ENCODE measurements at regions not wholly inside any gene's neighbourhood (a gene's known extent, or its start where the extent isn't known, plus 50 kb on each side); places are given as distances from the start of the nearest gene placed in this dataset.

DNA sequence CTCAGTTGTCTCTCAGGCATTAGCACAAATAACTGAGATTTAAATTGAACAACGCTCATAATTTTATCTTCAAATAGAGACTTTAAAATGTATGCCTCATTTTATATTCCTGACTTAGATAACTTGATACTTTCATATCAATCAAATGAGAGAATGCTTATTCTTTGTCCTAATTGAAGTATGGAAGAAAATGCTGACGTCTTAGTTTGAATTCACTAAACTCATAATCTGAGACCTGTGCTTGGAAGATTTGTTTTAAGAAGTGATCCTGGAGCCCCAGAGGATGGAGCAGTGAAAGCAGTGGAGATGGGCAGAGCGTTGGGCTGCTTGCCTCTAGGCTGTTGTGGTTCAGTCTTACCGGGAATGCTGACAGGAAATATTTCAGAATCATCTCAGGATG is 76.1 kb downstream of the ZNF518B start:
- Mint-ChIP-seq H3K4me1 (no peaks in the 10 kb centered on the region), H3K36me3 (no peaks in the 10 kb centered on the region), H3K9me3 (peaks cover 43% of the 10 kb centered on the region), H3K27ac (no peak overlapping the region), H3K4me3 (no peak overlapping the region), H3K27me3 (ENCODE audit: low read depth) (no peaks in the 10 kb centered on the region)
- no peak for TF ChIP-seq EMX1 (CRISPR knock-in tag; IDR thresholded peaks at IDR 0.05)
- TF ChIP-seq, protein P1, sequence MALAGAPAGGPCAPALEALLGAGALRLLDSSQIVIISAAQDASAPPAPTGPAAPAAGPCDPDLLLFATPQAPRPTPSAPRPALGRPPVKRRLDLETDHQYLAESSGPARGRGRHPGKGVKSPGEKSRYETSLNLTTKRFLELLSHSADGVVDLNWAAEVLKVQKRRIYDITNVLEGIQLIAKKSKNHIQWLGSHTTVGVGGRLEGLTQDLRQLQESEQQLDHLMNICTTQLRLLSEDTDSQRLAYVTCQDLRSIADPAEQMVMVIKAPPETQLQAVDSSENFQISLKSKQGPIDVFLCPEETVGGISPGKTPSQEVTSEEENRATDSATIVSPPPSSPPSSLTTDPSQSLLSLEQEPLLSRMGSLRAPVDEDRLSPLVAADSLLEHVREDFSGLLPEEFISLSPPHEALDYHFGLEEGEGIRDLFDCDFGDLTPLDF (CRISPR knock-in tag; IDR thresholded peaks at IDR 0.05): no peak
- TF ChIP-seq MYBL2 (CRISPR knock-in tag; IDR thresholded peaks at IDR 0.05): no peak
- no peak for TF ChIP-seq FOXK1 (CRISPR knock-in tag; IDR thresholded peaks at IDR 0.05)
- TF ChIP-seq, protein P2, sequence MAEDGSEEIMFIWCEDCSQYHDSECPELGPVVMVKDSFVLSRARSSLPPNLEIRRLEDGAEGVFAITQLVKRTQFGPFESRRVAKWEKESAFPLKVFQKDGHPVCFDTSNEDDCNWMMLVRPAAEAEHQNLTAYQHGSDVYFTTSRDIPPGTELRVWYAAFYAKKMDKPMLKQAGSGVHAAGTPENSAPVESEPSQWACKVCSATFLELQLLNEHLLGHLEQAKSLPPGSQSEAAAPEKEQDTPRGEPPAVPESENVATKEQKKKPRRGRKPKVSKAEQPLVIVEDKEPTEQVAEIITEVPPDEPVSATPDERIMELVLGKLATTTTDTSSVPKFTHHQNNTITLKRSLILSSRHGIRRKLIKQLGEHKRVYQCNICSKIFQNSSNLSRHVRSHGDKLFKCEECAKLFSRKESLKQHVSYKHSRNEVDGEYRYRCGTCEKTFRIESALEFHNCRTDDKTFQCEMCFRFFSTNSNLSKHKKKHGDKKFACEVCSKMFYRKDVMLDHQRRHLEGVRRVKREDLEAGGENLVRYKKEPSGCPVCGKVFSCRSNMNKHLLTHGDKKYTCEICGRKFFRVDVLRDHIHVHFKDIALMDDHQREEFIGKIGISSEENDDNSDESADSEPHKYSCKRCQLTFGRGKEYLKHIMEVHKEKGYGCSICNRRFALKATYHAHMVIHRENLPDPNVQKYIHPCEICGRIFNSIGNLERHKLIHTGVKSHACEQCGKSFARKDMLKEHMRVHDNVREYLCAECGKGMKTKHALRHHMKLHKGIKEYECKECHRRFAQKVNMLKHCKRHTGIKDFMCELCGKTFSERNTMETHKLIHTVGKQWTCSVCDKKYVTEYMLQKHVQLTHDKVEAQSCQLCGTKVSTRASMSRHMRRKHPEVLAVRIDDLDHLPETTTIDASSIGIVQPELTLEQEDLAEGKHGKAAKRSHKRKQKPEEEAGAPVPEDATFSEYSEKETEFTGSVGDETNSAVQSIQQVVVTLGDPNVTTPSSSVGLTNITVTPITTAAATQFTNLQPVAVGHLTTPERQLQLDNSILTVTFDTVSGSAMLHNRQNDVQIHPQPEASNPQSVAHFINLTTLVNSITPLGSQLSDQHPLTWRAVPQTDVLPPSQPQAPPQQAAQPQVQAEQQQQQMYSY (CRISPR knock-in tag; IDR thresholded peaks at IDR 0.05): no peak
- TF ChIP-seq, protein P3, sequence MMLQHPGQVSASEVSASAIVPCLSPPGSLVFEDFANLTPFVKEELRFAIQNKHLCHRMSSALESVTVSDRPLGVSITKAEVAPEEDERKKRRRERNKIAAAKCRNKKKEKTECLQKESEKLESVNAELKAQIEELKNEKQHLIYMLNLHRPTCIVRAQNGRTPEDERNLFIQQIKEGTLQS (CRISPR knock-in tag; conservative IDR thresholded peaks at IDR 0.05): no peak
- TF ChIP-seq, protein P4, sequence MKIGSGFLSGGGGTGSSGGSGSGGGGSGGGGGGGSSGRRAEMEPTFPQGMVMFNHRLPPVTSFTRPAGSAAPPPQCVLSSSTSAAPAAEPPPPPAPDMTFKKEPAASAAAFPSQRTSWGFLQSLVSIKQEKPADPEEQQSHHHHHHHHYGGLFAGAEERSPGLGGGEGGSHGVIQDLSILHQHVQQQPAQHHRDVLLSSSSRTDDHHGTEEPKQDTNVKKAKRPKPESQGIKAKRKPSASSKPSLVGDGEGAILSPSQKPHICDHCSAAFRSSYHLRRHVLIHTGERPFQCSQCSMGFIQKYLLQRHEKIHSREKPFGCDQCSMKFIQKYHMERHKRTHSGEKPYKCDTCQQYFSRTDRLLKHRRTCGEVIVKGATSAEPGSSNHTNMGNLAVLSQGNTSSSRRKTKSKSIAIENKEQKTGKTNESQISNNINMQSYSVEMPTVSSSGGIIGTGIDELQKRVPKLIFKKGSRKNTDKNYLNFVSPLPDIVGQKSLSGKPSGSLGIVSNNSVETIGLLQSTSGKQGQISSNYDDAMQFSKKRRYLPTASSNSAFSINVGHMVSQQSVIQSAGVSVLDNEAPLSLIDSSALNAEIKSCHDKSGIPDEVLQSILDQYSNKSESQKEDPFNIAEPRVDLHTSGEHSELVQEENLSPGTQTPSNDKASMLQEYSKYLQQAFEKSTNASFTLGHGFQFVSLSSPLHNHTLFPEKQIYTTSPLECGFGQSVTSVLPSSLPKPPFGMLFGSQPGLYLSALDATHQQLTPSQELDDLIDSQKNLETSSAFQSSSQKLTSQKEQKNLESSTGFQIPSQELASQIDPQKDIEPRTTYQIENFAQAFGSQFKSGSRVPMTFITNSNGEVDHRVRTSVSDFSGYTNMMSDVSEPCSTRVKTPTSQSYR (CRISPR knock-in tag; IDR thresholded peaks at IDR 0.05): no peak
- TF ChIP-seq, protein P5, sequence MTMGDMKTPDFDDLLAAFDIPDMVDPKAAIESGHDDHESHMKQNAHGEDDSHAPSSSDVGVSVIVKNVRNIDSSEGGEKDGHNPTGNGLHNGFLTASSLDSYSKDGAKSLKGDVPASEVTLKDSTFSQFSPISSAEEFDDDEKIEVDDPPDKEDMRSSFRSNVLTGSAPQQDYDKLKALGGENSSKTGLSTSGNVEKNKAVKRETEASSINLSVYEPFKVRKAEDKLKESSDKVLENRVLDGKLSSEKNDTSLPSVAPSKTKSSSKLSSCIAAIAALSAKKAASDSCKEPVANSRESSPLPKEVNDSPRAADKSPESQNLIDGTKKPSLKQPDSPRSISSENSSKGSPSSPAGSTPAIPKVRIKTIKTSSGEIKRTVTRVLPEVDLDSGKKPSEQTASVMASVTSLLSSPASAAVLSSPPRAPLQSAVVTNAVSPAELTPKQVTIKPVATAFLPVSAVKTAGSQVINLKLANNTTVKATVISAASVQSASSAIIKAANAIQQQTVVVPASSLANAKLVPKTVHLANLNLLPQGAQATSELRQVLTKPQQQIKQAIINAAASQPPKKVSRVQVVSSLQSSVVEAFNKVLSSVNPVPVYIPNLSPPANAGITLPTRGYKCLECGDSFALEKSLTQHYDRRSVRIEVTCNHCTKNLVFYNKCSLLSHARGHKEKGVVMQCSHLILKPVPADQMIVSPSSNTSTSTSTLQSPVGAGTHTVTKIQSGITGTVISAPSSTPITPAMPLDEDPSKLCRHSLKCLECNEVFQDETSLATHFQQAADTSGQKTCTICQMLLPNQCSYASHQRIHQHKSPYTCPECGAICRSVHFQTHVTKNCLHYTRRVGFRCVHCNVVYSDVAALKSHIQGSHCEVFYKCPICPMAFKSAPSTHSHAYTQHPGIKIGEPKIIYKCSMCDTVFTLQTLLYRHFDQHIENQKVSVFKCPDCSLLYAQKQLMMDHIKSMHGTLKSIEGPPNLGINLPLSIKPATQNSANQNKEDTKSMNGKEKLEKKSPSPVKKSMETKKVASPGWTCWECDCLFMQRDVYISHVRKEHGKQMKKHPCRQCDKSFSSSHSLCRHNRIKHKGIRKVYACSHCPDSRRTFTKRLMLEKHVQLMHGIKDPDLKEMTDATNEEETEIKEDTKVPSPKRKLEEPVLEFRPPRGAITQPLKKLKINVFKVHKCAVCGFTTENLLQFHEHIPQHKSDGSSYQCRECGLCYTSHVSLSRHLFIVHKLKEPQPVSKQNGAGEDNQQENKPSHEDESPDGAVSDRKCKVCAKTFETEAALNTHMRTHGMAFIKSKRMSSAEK (CRISPR knock-in tag; IDR thresholded peaks at IDR 0.05; ENCODE audit: borderline replicate concordance): no peak
- TF ChIP-seq ZNF671 (CRISPR knock-in tag; IDR thresholded peaks at IDR 0.05): no peak
- TF ChIP-seq ZNF121 (CRISPR knock-in tag; IDR thresholded peaks at IDR 0.05): no peak
- no peak for TF ChIP-seq ZNF396 (CRISPR knock-in tag; IDR thresholded peaks at IDR 0.05; ENCODE audit: borderline replicate concordance)
- no peak for TF ChIP-seq ELF4 (CRISPR knock-in tag; IDR thresholded peaks at IDR 0.05; ENCODE audit: low read depth)
- TF ChIP-seq, protein P6, sequence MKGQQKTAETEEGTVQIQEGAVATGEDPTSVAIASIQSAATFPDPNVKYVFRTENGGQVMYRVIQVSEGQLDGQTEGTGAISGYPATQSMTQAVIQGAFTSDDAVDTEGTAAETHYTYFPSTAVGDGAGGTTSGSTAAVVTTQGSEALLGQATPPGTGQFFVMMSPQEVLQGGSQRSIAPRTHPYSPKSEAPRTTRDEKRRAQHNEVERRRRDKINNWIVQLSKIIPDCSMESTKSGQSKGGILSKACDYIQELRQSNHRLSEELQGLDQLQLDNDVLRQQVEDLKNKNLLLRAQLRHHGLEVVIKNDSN (CRISPR knock-in tag; IDR thresholded peaks at IDR 0.05): no peak
- TF ChIP-seq, protein P7, sequence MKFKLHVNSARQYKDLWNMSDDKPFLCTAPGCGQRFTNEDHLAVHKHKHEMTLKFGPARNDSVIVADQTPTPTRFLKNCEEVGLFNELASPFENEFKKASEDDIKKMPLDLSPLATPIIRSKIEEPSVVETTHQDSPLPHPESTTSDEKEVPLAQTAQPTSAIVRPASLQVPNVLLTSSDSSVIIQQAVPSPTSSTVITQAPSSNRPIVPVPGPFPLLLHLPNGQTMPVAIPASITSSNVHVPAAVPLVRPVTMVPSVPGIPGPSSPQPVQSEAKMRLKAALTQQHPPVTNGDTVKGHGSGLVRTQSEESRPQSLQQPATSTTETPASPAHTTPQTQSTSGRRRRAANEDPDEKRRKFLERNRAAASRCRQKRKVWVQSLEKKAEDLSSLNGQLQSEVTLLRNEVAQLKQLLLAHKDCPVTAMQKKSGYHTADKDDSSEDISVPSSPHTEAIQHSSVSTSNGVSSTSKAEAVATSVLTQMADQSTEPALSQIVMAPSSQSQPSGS (CRISPR knock-in tag; IDR thresholded peaks at IDR 0.05; ENCODE audit: borderline replicate concordance, low read depth): no peak
- TF ChIP-seq, protein P8, sequence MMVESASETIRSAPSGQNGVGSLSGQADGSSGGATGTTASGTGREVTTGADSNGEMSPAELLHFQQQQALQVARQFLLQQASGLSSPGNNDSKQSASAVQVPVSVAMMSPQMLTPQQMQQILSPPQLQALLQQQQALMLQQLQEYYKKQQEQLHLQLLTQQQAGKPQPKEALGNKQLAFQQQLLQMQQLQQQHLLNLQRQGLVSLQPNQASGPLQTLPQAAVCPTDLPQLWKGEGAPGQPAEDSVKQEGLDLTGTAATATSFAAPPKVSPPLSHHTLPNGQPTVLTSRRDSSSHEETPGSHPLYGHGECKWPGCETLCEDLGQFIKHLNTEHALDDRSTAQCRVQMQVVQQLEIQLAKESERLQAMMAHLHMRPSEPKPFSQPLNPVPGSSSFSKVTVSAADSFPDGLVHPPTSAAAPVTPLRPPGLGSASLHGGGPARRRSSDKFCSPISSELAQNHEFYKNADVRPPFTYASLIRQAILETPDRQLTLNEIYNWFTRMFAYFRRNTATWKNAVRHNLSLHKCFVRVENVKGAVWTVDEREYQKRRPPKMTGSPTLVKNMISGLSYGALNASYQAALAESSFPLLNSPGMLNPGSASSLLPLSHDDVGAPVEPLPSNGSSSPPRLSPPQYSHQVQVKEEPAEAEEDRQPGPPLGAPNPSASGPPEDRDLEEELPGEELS (CRISPR knock-in tag; IDR thresholded peaks at IDR 0.05): no peak
- ATAC-seq: no peak
- DNase-seq (ENCODE audit: low spot score): no peak
- POLR2A ChIA-PET: no interaction called here
- CTCF ChIA-PET: no interaction called here

All from WTC11 (cell line).